OCI-LY1 (cell line): ENCODE measurements at regions not wholly inside any gene's neighbourhood (a gene's known extent, or its start where the extent isn't known, plus 50 kb on each side); places are given as distances from the start of the nearest gene placed in this dataset.

Experiments used
- H2AFZ ChIP-seq: fragments of 200-600 bp; sonication (generic), shearing (Covaris generic); 2 replicates; pipeline ENCODE4 v1.6.0; 2014; ENCODE audit warnings: antibody characterized with exemption, mild to moderate bottlenecking, low read length
- H3F3A ChIP-seq: fragments of 200-600 bp; sonication (generic), shearing (Covaris generic); 2 replicates; pipeline ENCODE4 v1.6.0; 2014; ENCODE audit warnings: mild to moderate bottlenecking, antibody characterized with exemption, low read length, moderate library complexity; ENCODE audit not compliant: insufficient read depth
- H3K27ac ChIP-seq: fragments of 200-600 bp; sonication (generic); 2 replicates; pipeline ENCODE4 v1.5.1; 2014; ENCODE audit warnings: low read length, mixed run types, mild to moderate bottlenecking, low read depth; ENCODE audit not compliant: poor library complexity, severe bottlenecking
- H3K27me3 ChIP-seq: fragments of 200-600 bp; sonication (generic); 2 replicates; pipeline ENCODE4 v1.6.0; 2014; ENCODE audit warnings: antibody characterized with exemption, mild to moderate bottlenecking, low read length, moderate library complexity; ENCODE audit not compliant: insufficient read depth
- H3K36me3 ChIP-seq: fragments of 200-600 bp; sonication (generic); 2 replicates; pipeline ENCODE4 v1.6.1; 2014; ENCODE audit warnings: mild to moderate bottlenecking, antibody characterized with exemption, low read length, moderate library complexity, mixed read lengths; ENCODE audit not compliant: insufficient read depth
- H3K4me1 ChIP-seq: fragments of 200-600 bp; sonication (generic); 2 replicates; pipeline ENCODE4 v1.5.1; 2014; ENCODE audit warnings: mild to moderate bottlenecking, low read length, moderate library complexity; ENCODE audit not compliant: insufficient read depth, severe bottlenecking
- H3K4me2 ChIP-seq: fragments of 200-600 bp; sonication (generic), shearing (Covaris generic); 2 replicates; pipeline ENCODE4 v1.6.1; 2014; ENCODE audit warnings: low read length
- H3K4me3 ChIP-seq: fragments of 200-600 bp; sonication (generic); 2 replicates; pipeline ENCODE4 v1.5.1; 2014; ENCODE audit warnings: low read length, low read depth, mild to moderate bottlenecking, mixed read lengths; ENCODE audit not compliant: poor library complexity, severe bottlenecking
- H3K79me2 ChIP-seq: fragments of 200-600 bp; shearing (Covaris generic); 2 replicates; pipeline ENCODE4 v1.6.1; 2016; ENCODE audit warnings: mixed run types, low read length, mixed read lengths; ENCODE audit not compliant: insufficient read depth
- H3K9ac ChIP-seq: fragments of 200-600 bp; sonication (generic), shearing (Covaris generic); 2 replicates; pipeline ENCODE4 v1.6.1; 2014; ENCODE audit warnings: mild to moderate bottlenecking, low read length, mixed read lengths
- H3K9me2 ChIP-seq: fragments of 200-600 bp; sonication (generic), shearing (Covaris generic); 2 replicates; pipeline ENCODE4 v1.6.1; 2014; ENCODE audit warnings: low read depth, mild to moderate bottlenecking, low read length, mixed read lengths
- H3K9me3 ChIP-seq: fragments of 200-600 bp; shearing (Covaris generic); 2 replicates; pipeline ENCODE4 v1.6.1; 2014; ENCODE audit warnings: low read length, mixed read lengths
- H4K20me1 ChIP-seq: fragments of 200-600 bp; sonication (generic), shearing (Covaris generic); 2 replicates; pipeline ENCODE4 v1.6.0; 2016; ENCODE audit warnings: mild to moderate bottlenecking, low read length; ENCODE audit not compliant: insufficient read depth
- EZH2 ChIP-seq: fragments of 200-600 bp; sonication (generic), shearing (Covaris generic); IDR thresholded peaks from 2 replicates; pipeline ENCODE4 v1.8.0; 2017; ENCODE audit warnings: borderline replicate concordance, mixed run types, mild to moderate bottlenecking, antibody characterized with exemption, low read length, moderate library complexity, mixed read lengths
- TF ChIP-seq, protein P1 (sequence below): fragments of 200-600 bp; sonication (generic), shearing (Covaris generic); IDR thresholded peaks from 2 replicates; pipeline ENCODE4 v1.5.1; 2017; ENCODE audit warnings: mild to moderate bottlenecking, antibody characterized with exemption, low read length, moderate library complexity, mixed read lengths

DNA sequence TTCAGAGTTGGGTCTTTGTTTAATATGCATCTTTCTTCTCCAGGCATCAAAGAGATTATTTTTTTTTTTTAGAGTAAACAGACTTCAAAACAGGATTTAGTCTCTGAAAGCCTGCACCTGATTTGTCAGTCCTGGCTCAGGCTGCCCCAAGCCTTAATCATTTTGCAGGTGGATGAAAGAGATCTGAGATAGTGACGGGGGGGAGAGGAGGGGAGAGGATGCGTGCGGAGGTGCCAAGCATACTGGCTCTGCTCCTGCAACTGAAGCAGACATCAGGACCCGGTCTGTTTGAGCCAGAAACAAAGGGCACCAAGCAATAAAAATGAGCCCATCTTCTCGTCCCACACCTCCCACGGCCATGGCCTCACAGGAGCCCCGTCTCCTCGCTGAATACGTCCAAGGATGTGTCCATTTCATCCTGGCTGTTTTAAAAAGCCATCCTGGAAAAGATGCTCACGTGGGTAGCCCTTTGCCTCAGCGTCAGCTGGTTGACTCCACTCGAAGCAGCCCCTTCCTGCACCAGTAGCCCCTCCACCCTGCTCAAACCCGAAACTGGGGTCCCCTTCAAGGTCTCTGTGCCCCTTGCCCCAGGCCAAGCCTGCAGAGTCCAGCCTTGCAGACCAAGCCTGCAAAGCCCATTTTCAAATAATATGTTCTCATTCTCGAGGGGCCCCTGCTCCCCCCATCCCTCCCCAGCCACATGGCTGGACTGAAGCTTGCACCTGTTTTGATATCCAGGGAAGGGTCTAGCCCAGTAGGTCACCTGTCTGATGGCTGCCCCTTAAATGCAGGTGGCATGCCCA, 84.8 kb upstream of the TNRC6C start:
- Histone ChIP-seq H3K9me3 (peaks cover 6% of the 10 kb centered on the region; the same call in 1 of the 2 replicates), H3K27me3 (peaks cover 6% of the 10 kb centered on the region; the same call in 1 of the 2 replicates), H4K20me1 (no peaks in the 10 kb centered on the region), H3K9me2 (no peaks in the 10 kb centered on the region), H3F3A (no peaks in the 10 kb centered on the region), H3K9ac (no peak overlapping the region), H3K36me3 (no peaks in the 10 kb centered on the region), H3K4me1 (peaks cover 14% of the 10 kb centered on the region), H3K4me3 (no peak overlapping the region), H2AFZ (no peak overlapping the region), H3K79me2 (no peaks in the 10 kb centered on the region), H3K27ac (no peak overlapping the region), H3K4me2 (no peak overlapping the region)
- no peak for TF ChIP-seq EZH2
- TF ChIP-seq, protein P1, sequence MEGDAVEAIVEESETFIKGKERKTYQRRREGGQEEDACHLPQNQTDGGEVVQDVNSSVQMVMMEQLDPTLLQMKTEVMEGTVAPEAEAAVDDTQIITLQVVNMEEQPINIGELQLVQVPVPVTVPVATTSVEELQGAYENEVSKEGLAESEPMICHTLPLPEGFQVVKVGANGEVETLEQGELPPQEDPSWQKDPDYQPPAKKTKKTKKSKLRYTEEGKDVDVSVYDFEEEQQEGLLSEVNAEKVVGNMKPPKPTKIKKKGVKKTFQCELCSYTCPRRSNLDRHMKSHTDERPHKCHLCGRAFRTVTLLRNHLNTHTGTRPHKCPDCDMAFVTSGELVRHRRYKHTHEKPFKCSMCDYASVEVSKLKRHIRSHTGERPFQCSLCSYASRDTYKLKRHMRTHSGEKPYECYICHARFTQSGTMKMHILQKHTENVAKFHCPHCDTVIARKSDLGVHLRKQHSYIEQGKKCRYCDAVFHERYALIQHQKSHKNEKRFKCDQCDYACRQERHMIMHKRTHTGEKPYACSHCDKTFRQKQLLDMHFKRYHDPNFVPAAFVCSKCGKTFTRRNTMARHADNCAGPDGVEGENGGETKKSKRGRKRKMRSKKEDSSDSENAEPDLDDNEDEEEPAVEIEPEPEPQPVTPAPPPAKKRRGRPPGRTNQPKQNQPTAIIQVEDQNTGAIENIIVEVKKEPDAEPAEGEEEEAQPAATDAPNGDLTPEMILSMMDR, result no peak

DNA sequence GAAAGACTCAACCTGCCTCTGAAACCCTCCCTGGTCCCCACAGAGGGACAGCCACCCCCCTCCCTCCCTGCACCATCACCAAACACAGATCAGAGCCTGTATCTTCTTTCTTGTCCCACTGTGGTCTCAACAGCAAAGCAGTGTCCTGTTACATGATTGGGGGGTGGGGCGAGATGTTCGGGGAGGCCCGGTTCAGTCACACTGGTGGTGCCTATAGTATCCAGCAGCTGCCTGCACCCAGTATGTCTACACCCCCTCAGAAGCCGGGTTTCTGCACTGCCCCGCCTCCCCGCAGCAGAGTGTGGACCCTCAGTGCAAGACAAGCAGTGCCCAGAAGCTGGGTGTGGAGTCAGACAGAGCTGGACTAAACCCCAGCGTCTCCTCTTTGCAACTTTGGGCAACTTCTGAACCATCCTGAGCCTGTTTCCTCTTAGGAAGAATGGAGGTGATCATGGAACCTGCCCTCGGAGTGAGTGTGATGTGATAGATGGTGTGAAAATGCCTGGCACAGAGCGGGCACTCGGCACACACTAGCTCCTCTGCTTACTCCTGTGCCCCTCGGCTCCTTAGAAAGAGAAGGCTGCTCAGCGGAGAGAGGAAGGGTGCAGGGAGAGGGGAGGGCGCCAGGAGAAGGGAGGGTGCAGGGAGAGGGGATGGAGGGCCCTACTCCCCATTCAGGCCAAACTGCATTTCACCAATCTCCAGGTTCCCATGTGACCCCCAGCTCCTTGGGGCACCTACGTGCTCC, 84.0 kb upstream of the TNRC6C start:
- H3K27ac ChIP-seq, result no peak overlapping the region
- H3K4me1 ChIP-seq, result peaks cover 8% of the 10 kb centered on the region
- H3K4me2 ChIP-seq, result no peak overlapping the region
- no peak overlapping the region for H3K4me3 ChIP-seq
- no peaks in the 10 kb centered on the region for H3K79me2 ChIP-seq
- peaks cover 6% of the 10 kb centered on the region; the same call in 1 of the 2 replicates for H3K27me3 ChIP-seq
- H3K9ac ChIP-seq, result no peak overlapping the region
- TF ChIP-seq EZH2, result no peak
- TF ChIP-seq, protein P1, result no peak
- no peaks in the 10 kb centered on the region for H3K36me3 ChIP-seq
- H2AFZ ChIP-seq, result no peak overlapping the region
- no peaks in the 10 kb centered on the region for H3K9me2 ChIP-seq
- H3F3A ChIP-seq, result no peaks in the 10 kb centered on the region
- no peaks in the 10 kb centered on the region for H4K20me1 ChIP-seq
- H3K9me3 ChIP-seq, result peaks cover 6% of the 10 kb centered on the region; the same call in 1 of the 2 replicates

DNA sequence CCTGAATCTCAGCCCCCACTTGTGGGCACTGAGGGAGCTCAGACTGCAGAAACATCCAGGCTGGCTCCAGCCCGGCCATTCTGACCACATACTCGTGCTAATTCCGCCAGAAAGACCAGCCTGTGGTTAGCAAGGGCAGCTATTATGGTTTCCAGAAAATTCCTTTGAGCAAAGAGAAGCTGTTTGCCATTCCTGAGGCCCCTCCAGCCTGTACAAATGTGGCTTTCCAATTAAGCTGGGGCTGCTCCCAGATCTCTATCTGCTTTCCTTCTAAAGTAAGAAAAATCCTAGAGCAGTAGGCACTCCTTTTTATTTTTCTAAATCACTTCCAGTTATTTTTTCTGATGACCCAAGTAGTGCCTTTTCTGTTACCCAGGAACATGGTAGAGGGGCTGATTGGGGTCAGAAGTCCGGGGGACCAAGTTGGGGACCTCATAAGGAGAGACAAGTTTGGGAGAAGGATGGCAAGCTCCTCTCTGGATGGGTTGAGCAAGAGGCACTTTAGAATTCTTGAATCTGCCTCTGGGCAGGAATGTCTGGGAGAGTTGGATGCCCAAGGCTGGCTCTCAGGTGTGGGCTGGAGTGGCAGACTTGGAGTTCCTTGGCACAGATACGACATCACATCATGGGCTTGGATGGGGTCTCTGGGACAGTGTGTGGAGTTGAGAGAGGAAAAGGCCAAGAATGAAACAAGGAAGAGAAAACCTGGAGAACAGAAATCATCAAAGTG, 83.3 kb upstream of the TNRC6C start:
- Histone ChIP-seq H3F3A (no peaks in the 10 kb centered on the region), H3K27ac (no peak overlapping the region), H4K20me1 (no peaks in the 10 kb centered on the region), H2AFZ (no peak overlapping the region), H3K9me3 (peaks cover 6% of the 10 kb centered on the region; the same call in 1 of the 2 replicates), H3K4me2 (no peak overlapping the region), H3K9me2 (no peaks in the 10 kb centered on the region), H3K79me2 (no peaks in the 10 kb centered on the region), H3K27me3 (peaks cover 6% of the 10 kb centered on the region; the same call in 1 of the 2 replicates), H3K4me3 (no peak overlapping the region), H3K9ac (no peak overlapping the region), H3K4me1 (peaks cover under 1% of the 10 kb centered on the region), H3K36me3 (no peaks in the 10 kb centered on the region)
- no peak for TF ChIP-seq EZH2
- TF ChIP-seq, protein P1, result no peak
